Ureter (tissue), 1 donor: ENCODE measurements at regions not wholly inside any gene's neighbourhood (a gene's known extent, or its start where the extent isn't known, plus 50 kb on each side); places are given as distances from the start of the nearest gene placed in this dataset.
"Not testable (repeated sequence)": the region's sequence is repeated elsewhere in the genome, so short reads cannot be mapped to it uniquely, and the experiment has no call there.

Experiments used
- DNase-seq: peaks from one replicate; pipeline ENCODE4 v3.0.0-alpha.2; 2020; ENCODE audit warnings: low spot score
- donor health status: DM: yes; HTN: yes; CAD: no.

- no peak for DNase-seq
Observed at GRCh38 chr3:118760585-118761290, 273.9 kb downstream of the IGSF11 start.

GRCh38 chr3:118761291-118761606 lies 273.4 kb downstream of the IGSF11 start:
- no peak for DNase-seq

- DNase-seq, result no peak
Observed at GRCh38 chr3:118765636-118766305, 268.9 kb downstream of the IGSF11 start.

- DNase-seq, result no peak
Observed at GRCh38 chr3:118766306-118766669, 268.4 kb downstream of the IGSF11 start.

- DNase-seq, result no peak
Observed at GRCh38 chr3:118772036-118772435, 262.6 kb downstream of the IGSF11 start.

- DNase-seq, result no peak
Observed at GRCh38 chr3:118772547-118773011, 262.1 kb downstream of the IGSF11 start.

GRCh38 chr3:118775021-118775420 lies 259.6 kb downstream of the IGSF11 start:
- DNase-seq, result no peak

GRCh38 chr3:118778201-118778600 lies 256.4 kb downstream of the IGSF11 start:
- DNase-seq, result no peak

- no peak for DNase-seq
Observed at GRCh38 chr3:118781232-118781631, 253.4 kb downstream of the IGSF11 start.

- DNase-seq, result no peak
Observed at GRCh38 chr3:118781839-118782238, 252.8 kb downstream of the IGSF11 start.

- DNase-seq, result no peak
Observed at GRCh38 chr3:118782755-118783202, 251.9 kb downstream of the IGSF11 start.

GRCh38 chr3:118785415-118785814 lies 249.2 kb downstream of the IGSF11 start:
- DNase-seq, result no peak

- no peak for DNase-seq
Observed at GRCh38 chr3:118791246-118791645, 243.4 kb downstream of the IGSF11 start.

- no peak for DNase-seq
Observed at GRCh38 chr3:118792191-118792590, 242.5 kb downstream of the IGSF11 start.

- DNase-seq, result no peak
Observed at GRCh38 chr3:118793176-118793575, 241.5 kb downstream of the IGSF11 start.

- no peak for DNase-seq
Observed at GRCh38 chr3:118799303-118799702, 235.3 kb downstream of the IGSF11 start.

GRCh38 chr3:118801899-118802298 lies 232.7 kb downstream of the IGSF11 start:
- DNase-seq, result no peak

- DNase-seq, result no peak
Observed at GRCh38 chr3:118802325-118803095, 232.1 kb downstream of the IGSF11 start.

GRCh38 chr3:118803096-118803476 lies 231.6 kb downstream of the IGSF11 start:
- DNase-seq, result no peak

- no peak for DNase-seq
Observed at GRCh38 chr3:118805007-118805406, 229.6 kb downstream of the IGSF11 start.

GRCh38 chr3:118806423-118806822 lies 228.2 kb downstream of the IGSF11 start:
- no peak for DNase-seq

GRCh38 chr3:118807349-118807748 lies 227.3 kb downstream of the IGSF11 start:
- not testable (repeated sequence) for DNase-seq

GRCh38 chr3:118808723-118809122 lies 225.9 kb downstream of the IGSF11 start:
- no peak for DNase-seq
